GM18861 (cell line): ENCODE measurements at regions not wholly inside any gene's neighbourhood (a gene's known extent, or its start where the extent isn't known, plus 50 kb on each side); places are given as distances from the start of the nearest gene placed in this dataset.

Source experiments
- ATAC-seq: cut with Tn5 transposase; IDR thresholded peaks from one replicate; pipeline ENCODE4 v1.9.1; 2021; ENCODE audit not compliant: unreplicated experiment

- no peak for ATAC-seq
Measured at GRCh38 chr12:127900386-127900785, 366.6 kb upstream of the TMEM132C start.

- no peak for ATAC-seq
Measured at GRCh38 chr12:127903146-127903545, 363.8 kb upstream of the TMEM132C start.

GRCh38 chr12:127909041-127909440 lies 357.9 kb upstream of the TMEM132C start:
- ATAC-seq, result no peak

- ATAC-seq, result no peak
Measured at GRCh38 chr12:127911291-127911690, 355.7 kb upstream of the TMEM132C start.

- no peak for ATAC-seq
Measured at GRCh38 chr12:127912035-127912665, 354.8 kb upstream of the TMEM132C start.

- no peak for ATAC-seq
Measured at GRCh38 chr12:127923501-127923900, 343.5 kb upstream of the TMEM132C start.

- no peak for ATAC-seq
Measured at GRCh38 chr12:127925971-127926370, 341.0 kb upstream of the TMEM132C start.

- no peak for ATAC-seq
Measured at GRCh38 chr12:127928178-127928577, 338.8 kb upstream of the TMEM132C start.

- no peak for ATAC-seq
Measured at GRCh38 chr12:127928615-127929571, 338.1 kb upstream of the TMEM132C start.

- ATAC-seq, result no peak
Measured at GRCh38 chr12:127930122-127930521, 336.8 kb upstream of the TMEM132C start.

GRCh38 chr12:127934409-127934808 lies 332.6 kb upstream of the TMEM132C start:
- no peak for ATAC-seq

GRCh38 chr12:127936463-127936862 lies 330.5 kb upstream of the TMEM132C start:
- no peak for ATAC-seq

- no peak for ATAC-seq
Measured at GRCh38 chr12:127941332-127941731, 325.6 kb upstream of the TMEM132C start.

GRCh38 chr12:127942981-127943380 lies 324.0 kb upstream of the TMEM132C start:
- ATAC-seq, result no peak

- ATAC-seq, result no peak
Measured at GRCh38 chr12:127943481-127944210, 323.3 kb upstream of the TMEM132C start.

- ATAC-seq, result no peak
Measured at GRCh38 chr12:127944211-127944899, 322.6 kb upstream of the TMEM132C start.

GRCh38 chr12:127957001-127957660 lies 309.8 kb upstream of the TMEM132C start:
- ATAC-seq, result no peak

- ATAC-seq, result no peak
Measured at GRCh38 chr12:127962303-127962702, 304.7 kb upstream of the TMEM132C start.

- ATAC-seq, result no peak
Measured at GRCh38 chr12:127963933-127964332, 303.0 kb upstream of the TMEM132C start.

- ATAC-seq, result no peak
Measured at GRCh38 chr12:127964717-127965116, 302.3 kb upstream of the TMEM132C start.
